Glomerular visceral epithelial cell (primary cell): ENCODE measurements at regions not wholly inside any gene's neighbourhood (a gene's known extent, or its start where the extent isn't known, plus 50 kb on each side); places are given as distances from the start of the nearest gene placed in this dataset.

Source experiments
- DNase-seq: peaks from one replicate; pipeline ENCODE4 v3.0.0-alpha.2; 2016; ENCODE audit errors: extremely low spot score

GRCh38 chr22:47561115-47561675 is 798.7 kb downstream of the TBC1D22A start:
- no peak for DNase-seq

GRCh38 chr22:47558828-47559700 is 796.6 kb downstream of the TBC1D22A start:
- DNase-seq: no peak

GRCh38 chr22:47556473-47556872 is 794.0 kb downstream of the TBC1D22A start:
- DNase-seq: no peak

DNA sequence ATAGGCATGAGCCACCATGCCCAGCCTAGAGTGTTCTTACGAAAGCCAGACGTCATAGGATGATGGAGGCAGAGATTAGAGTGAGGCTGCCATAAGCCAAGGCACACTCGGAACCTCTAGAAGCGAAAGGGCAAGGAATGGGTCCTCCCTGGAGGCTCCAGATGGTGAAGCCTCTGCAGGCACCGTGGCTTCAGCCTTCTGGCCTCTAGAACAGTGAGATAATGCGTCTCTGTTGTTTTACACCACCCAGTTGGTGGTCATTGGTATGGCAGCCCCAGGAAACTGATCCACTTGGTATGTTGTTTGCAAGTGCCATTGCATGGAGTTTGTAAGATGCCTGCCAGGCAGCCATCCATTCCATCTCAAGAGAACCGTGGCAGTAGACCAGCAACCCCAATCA is 791.0 kb downstream of the TBC1D22A start:
- no peak for DNase-seq

GRCh38 chr22:47552541-47553205 is 790.2 kb downstream of the TBC1D22A start:
- no peak for DNase-seq

- no peak for DNase-seq
Observed at GRCh38 chr22:47552024-47552423, 789.6 kb downstream of the TBC1D22A start.

GRCh38 chr22:47551431-47551775 is 789.0 kb downstream of the TBC1D22A start:
- no peak for DNase-seq

GRCh38 chr22:47550524-47551430 is 788.3 kb downstream of the TBC1D22A start:
- DNase-seq: no peak

DNA sequence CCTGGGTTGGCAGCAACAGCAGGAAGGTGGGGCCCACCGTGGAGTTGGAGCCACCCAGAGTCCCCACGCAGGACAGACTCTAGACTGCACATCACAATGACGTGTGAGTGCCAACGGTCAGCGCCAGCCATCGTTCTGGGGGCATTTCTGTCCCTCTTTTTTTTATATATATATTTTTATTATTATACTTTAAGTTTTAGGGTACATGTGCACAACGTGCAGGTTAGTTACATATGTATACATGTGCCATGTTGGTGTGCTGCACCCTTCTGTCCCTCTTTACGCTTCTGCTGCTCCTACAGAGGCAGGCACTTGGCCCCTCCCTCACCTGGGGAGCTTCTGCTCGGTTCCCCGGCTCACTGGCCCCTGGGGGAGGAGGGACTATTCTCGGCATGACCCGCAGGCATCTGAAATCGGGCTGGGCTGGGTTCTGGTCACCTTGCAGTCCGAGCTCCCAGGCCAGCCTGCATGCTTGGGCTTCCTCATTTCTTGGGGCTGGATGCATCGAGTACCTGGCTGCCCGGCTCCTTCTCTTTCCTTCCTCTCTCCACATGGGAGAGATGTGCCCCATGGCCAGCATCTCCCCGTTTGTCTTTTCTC is 787.4 kb downstream of the TBC1D22A start:
- DNase-seq: no peak

DNA sequence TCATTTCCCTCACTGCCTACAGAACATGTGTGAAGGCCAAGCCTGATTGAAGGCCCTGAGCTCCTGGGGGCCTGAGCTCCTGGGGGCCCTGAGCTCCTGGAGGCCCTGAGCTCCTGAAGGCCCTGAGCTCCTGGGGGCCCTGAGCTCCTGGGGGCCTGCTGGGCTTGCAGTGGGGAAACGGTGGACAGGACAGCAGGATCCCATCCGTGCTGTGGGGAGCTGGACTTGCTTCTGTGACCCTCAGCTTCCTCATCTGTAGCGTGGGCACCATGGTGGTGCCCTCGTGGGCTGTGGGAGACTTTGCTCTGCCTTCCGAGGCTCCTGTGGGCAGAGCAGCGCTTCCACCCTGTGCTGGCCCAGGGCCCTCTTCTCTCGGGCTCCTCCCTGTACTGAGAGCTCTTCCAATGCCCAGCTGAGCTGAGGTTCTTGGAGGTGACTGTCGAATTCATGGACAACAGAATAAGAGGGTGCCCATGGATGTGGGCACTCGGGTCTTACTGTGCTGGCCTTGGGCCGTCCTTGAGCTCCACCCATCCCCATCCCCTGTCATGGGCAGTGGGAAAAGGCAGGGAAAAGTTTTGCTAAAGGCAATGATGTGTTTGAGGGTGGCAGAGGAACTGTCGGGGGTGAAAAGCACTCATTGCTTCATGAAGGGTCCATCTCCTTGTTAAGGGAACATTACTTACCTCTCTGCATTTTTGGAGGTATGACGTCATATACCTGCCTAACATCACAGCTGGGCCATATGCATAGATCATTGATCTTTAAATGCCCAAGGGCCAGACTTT is 786.7 kb downstream of the TBC1D22A start:
- no peak for DNase-seq

- no peak for DNase-seq
Observed at GRCh38 chr22:47547881-47548650, 785.6 kb downstream of the TBC1D22A start.

DNA sequence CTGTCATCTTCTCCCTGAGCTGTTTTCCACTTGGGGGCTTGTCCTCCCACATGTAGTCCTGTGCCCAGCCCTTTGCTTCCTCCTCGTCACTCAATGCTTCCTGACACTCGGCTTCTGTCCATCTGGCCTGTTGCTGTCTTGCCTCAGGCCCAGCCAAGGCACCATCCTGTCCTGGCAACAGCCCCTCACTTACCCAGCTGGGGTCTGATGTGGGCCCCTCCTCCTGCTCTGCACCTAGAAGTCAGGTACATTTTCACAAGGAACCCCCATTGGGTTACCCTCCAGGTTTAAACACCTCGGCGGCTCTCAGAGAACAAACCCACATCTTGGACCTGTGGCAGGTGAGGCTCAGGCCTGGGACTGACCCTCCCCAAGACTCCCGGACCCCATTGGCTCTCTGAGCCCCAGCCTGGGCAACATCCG is 784.8 kb downstream of the TBC1D22A start:
- DNase-seq: no peak

DNA sequence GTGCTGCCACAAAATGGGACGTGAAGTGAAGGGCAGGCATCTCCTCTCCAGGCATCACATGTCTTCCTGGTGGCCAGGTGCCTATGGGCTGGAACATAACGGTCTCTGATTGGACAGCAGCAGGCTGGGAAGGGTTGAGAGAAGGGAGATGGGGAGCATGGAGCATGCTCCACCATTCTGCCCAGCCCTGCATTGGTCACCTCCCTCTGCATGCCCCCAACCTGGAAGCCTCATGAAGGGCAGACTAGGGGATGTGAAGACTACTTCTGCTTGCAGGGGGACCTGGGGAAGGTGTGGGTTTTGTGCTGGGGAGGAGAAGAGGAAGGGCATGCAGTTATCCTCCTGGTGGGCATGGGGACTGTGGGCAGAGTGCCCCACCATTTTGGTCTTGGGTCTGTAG is 782.2 kb downstream of the TBC1D22A start:
- DNase-seq: no peak

DNA sequence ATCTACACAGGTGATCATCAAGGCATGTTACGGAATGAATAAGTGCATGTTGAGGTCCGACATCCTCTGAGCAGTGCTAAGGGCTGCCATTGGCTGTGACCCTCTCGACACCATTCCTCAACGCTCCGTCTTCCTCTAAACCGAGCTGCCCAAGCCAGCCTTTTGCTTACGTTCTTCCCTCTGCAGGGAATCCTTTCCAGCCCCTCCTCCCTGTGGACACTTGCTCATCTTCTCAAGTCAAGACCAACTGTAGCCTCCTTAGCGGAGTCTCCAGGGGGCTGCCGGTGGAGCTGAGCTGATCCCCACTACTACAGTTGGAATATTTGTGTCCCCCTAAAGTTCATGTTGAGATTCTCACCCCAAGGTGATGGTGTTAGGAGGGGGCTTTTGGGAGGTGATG is 781.0 kb downstream of the TBC1D22A start:
- DNase-seq: no peak

DNA sequence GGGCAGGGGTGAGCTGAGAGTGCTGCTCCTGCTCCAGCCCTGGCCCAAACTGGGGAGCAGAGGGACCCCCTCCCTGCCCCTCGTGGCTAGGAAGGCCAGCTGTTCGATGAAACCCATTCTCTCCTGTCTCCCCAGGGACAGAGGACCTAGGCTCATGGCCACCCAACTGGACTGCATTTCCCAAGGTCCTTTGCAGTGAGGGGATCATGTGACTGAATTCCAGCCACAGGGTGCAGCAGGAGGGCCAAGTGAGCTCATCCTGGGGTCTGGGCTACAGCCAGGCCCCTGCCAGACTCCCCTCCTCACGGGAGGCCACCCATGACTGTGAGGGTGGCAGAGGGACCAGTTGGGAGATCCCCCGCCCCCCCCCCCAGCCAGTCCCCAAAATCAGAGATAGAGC is 777.6 kb downstream of the TBC1D22A start:
- no peak for DNase-seq

- DNase-seq: no peak
Observed at GRCh38 chr22:47539374-47539773, 776.9 kb downstream of the TBC1D22A start.

DNA sequence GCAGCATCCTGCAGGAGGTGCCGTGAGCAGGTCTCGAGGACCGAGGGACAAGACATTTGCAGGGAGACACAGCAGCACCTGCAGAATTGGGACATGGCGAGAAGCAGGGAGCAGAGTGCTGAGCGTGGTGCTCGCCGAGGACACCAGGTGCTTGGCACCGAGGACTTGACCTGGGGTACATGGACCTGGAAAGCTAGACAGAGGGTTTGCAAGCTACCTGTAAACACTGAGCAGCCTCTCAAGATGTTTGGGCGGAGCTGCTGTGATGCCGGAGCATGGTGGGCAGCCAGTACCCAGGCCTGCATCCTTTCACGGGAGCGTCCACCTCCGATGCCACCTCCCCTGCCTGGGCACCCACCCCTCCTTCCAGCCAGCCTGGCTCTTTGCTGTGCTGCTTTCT is 773.2 kb downstream of the TBC1D22A start:
- DNase-seq: no peak

DNA sequence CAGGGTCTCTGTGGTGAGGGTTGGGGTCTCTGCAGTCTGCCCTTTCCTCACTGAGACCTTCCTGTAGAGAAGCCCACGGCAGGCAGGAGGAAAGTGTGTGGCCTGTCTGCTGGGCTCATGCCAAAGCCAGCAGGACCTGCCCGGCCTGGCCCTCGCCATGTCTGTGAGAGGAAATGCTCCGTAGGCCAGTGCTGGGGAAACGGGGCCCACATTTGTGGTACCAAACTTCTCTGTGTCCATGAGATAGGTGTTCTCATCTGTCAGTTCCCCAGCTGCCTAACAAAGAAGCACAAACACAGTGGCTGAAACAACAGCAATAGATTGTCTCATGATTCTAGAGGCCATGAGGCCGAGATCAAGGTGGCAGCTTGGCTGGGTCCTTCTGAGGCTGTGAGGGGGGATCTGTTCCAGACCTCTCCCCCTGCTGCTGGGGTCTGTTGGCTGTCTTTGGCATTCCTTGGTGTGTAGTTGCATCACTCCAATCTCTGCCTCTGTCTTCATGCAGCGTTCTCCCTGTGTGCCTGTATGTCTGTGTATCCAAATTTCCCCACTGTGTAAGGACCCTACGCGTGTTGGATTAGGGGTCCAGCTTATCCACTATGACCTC is 772.5 kb downstream of the TBC1D22A start:
- no peak for DNase-seq

- DNase-seq: no peak
Observed at GRCh38 chr22:47533961-47534803, 771.7 kb downstream of the TBC1D22A start.
